ENCODE measurements at regions not wholly inside any gene's neighbourhood (a gene's known extent, or its start where the extent isn't known, plus 50 kb on each side); places are given as distances from the start of the nearest gene placed in this dataset.

DNA sequence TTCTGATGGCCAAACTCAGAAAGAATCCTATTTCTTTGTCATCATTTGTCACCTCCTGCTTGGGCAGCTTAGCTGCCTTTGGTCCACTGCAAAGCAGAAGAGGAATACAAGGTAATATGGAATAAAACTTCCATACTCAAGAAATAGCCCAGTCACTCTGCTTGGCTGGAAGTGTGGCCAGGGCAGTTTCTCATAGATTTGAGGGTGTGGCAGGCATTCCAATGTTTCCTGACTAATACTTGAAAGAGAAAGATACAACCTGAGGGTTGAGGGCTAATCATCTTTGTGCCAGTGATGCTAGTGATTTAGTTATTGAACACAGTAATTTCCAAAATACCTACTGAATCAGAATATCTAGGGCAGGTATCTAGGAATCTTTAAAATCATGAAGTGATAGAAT lies 83.1 kb downstream of the FAM161A start:
- TF ChIP-seq POLR2A (IDR thresholded peaks at IDR 0.05; ENCODE audit: low read length) (no peak), GATA1 (IDR thresholded peaks at IDR 0.05; ENCODE audit: low read depth, low read length) (no peak)
